Thoracic aorta (tissue), 2 donors: ENCODE measurements at regions not wholly inside any gene's neighbourhood (a gene's known extent, or its start where the extent isn't known, plus 50 kb on each side); places are given as distances from the start of the nearest gene placed in this dataset.

ENCODE experiments used
- ATAC-seq: fragments of 150-250 bp; one replicate; pipeline ENCODE4 v1.8.0; 2017; ENCODE audit warnings: low read depth; ENCODE audit not compliant: insufficient number of reproducible peaks, low FRiP score
- DNase-seq: peaks from one replicate; pipeline ENCODE4 v3.0.0-alpha.2; 2020; ENCODE audit warnings: low spot score
- H3K27ac ChIP-seq, 2 donors: fragments of 200-600 bp; sonication (generic); 1 replicate in 1 of 2; 2 replicates in 1 of 2; pipeline ENCODE4 v1.5.1; 2016; ENCODE audit warnings: mild to moderate bottlenecking in 2 of 2, moderate library complexity in 2 of 2
- H3K27me3 ChIP-seq: fragments of 200-600 bp; sonication (generic); replicated peaks from 2 replicates; pipeline ENCODE4 v1.6.0; 2016; ENCODE audit warnings: mild to moderate bottlenecking; ENCODE audit not compliant: insufficient read depth
- H3K36me3 ChIP-seq: fragments of 200-600 bp; sonication (generic); one replicate; pipeline ENCODE4 v1.5.1; 2016
- H3K4me1 ChIP-seq, 2 donors: fragments of 200-600 bp; sonication (generic); 1 replicate in 1 of 2; 2 replicates in 1 of 2; pipeline versions ENCODE4 v1.5.1 to v1.6.0; 2016; ENCODE audit warnings: low read depth in 2 of 2, mild to moderate bottlenecking in 1 of 2; ENCODE audit not compliant: control insufficient read depth in 1 of 2
- H3K4me3 ChIP-seq: fragments of 200-600 bp; sonication (generic); 2 replicates; pipeline ENCODE4 v1.5.1; 2016; ENCODE audit warnings: mild to moderate bottlenecking
- H3K9me3 ChIP-seq: fragments of 200-600 bp; sonication (generic); 2 replicates; pipeline ENCODE4 v1.5.1; 2016
- TF ChIP-seq, protein P1 (sequence below): fragments of 200-600 bp; sonication (generic); IDR thresholded peaks from one replicate; pipeline ENCODE4 v1.5.1; 2019; ENCODE audit warnings: antibody characterized with exemption

DNA sequence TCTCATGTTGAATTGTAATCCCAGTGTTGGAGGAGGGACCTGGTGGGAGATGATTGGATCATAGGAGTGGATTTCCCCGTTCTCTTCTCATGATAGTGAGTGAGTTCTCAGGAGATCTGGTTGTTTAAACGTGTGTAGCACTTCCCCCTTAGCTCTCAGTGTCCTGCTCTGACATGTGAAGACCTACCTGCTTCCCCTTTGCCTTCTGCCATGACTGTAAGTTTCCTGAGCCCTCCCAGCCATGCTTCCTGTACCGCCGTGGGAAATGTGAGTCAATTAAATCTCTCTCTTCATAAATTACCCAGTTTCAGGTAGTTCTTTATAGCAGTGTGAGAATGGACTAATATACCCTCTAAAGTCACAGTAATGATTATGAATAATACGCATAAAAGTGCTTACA is 248.4 kb upstream of the LRRC7 start:
- TF ChIP-seq, protein P1, sequence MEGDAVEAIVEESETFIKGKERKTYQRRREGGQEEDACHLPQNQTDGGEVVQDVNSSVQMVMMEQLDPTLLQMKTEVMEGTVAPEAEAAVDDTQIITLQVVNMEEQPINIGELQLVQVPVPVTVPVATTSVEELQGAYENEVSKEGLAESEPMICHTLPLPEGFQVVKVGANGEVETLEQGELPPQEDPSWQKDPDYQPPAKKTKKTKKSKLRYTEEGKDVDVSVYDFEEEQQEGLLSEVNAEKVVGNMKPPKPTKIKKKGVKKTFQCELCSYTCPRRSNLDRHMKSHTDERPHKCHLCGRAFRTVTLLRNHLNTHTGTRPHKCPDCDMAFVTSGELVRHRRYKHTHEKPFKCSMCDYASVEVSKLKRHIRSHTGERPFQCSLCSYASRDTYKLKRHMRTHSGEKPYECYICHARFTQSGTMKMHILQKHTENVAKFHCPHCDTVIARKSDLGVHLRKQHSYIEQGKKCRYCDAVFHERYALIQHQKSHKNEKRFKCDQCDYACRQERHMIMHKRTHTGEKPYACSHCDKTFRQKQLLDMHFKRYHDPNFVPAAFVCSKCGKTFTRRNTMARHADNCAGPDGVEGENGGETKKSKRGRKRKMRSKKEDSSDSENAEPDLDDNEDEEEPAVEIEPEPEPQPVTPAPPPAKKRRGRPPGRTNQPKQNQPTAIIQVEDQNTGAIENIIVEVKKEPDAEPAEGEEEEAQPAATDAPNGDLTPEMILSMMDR: no peak
- no peaks in the 10 kb centered on the region for H3K4me1 ChIP-seq
- H3K27me3 ChIP-seq: no peaks in the 10 kb centered on the region
- no peak overlapping the region for H3K27ac ChIP-seq
- no peaks in the 10 kb centered on the region for H3K9me3 ChIP-seq
- DNase-seq: no peak
- no peak overlapping the region for H3K4me3 ChIP-seq
- no peak for ATAC-seq
- no peaks in the 10 kb centered on the region for H3K36me3 ChIP-seq

DNA sequence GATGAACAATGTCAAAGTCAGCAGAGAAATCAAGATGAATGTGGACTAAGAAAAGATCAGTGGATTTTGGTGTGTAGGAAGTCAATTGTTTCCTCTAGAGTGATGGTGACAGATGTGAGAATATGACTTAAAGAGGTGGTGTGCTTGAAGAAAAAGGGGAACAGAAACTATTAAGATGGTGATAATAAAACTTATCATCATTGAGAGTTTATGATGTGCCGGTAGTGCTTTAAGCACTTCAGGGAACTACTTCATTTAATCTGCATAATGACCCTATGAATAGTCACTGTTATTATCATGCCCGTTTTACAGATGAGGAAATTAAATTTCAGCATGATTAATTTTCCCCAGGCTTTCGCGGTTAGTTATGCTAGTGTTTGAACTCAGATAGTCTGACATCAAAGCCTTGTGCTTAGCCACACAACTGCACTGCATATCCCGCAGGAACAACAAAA is 246.9 kb upstream of the LRRC7 start:
- no peak overlapping the region for H3K4me3 ChIP-seq
- TF ChIP-seq, protein P1: no peak
- H3K9me3 ChIP-seq: no peaks in the 10 kb centered on the region
- H3K36me3 ChIP-seq: no peaks in the 10 kb centered on the region
- no peak overlapping the region for H3K27ac ChIP-seq
- ATAC-seq (no peak), DNase-seq (no peak)
- no peaks in the 10 kb centered on the region for H3K27me3 ChIP-seq
- H3K4me1 ChIP-seq: no peaks in the 10 kb centered on the region

DNA sequence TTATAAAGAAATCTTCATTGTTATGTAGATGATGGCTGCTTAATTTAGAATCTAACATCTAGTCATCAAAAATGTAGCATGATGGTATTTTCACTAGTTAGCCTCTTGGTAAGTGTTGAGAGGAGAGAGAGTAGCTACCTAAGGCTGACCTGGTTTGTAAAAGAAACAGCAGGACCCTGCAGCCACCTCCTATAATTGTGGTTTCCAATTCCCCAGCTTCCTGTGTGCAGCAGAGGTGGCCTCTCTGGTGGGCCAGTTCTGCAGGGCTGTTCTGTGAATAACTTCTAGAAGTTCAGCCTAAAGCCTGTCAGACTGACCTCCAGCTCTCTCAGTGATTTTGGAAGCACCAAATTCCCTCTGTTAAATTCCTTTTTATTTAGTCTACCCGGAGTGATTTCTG is 246.4 kb upstream of the LRRC7 start:
- Histone ChIP-seq H3K27me3 (no peaks in the 10 kb centered on the region), H3K27ac (no peak overlapping the region), H3K9me3 (no peaks in the 10 kb centered on the region), H3K36me3 (no peaks in the 10 kb centered on the region), H3K4me3 (no peak overlapping the region), H3K4me1 (no peaks in the 10 kb centered on the region)
- TF ChIP-seq, protein P1: no peak
- DNase-seq (no peak), ATAC-seq (no peak)

DNA sequence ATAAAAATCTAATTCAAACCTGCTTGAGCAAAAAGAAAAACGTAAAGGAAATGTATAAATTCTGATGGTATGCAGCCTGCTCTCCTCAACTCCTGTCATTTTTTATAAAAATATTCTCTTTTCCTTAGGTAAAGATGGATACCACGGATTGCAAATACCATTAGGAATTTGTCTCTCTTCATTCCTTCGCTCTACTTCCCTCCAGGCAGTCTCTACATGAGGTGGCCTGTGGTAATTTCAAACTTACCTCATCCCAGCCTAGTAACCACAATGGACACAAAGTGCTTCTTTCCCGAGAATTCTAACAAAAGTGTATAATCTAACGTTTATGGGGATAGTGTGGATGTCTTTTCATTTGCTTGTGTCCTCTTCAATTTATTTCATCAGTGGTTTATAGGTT is 239.5 kb upstream of the LRRC7 start:
- no peaks in the 10 kb centered on the region for H3K36me3 ChIP-seq
- no peaks in the 10 kb centered on the region for H3K27me3 ChIP-seq
- DNase-seq (no peak), ATAC-seq (no peak)
- H3K27ac ChIP-seq: no peak overlapping the region
- no peaks in the 10 kb centered on the region for H3K4me1 ChIP-seq
- no peak overlapping the region for H3K4me3 ChIP-seq
- TF ChIP-seq, protein P1: no peak
- no peaks in the 10 kb centered on the region for H3K9me3 ChIP-seq

DNA sequence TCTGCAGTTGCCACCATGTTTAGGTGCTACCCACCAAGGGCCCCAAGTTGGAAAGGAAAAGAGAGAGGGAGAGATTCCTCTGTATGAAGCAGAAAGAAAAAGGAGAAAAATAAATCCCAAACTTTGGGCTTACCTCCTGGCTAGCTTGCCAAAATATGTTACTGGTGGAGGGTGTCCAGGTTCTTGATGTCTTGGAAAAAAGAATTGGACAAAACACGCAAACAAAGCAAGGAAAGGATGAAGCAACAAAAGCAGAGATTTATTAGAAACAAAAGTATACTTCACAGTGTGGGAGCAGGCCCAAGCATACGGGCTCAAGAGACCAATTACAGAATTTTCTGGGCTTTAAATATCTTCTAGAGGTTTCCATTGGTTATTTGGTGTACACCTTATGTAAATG is 204.5 kb upstream of the LRRC7 start:
- DNase-seq (no peak), ATAC-seq (no peak)
- Histone ChIP-seq H3K27me3 (no peaks in the 10 kb centered on the region), H3K27ac (no peak overlapping the region), H3K36me3 (no peaks in the 10 kb centered on the region), H3K4me3 (no peak overlapping the region), H3K4me1 (no peaks in the 10 kb centered on the region), H3K9me3 (no peaks in the 10 kb centered on the region)
- TF ChIP-seq, protein P1: no peak
